ENCODE measurements at regions not wholly inside any gene's neighbourhood (a gene's known extent, or its start where the extent isn't known, plus 50 kb on each side); places are given as distances from the start of the nearest gene placed in this dataset.
A peak's percentile ranks its signal among the peaks of the same experiment; 100 is the strongest.

DNA sequence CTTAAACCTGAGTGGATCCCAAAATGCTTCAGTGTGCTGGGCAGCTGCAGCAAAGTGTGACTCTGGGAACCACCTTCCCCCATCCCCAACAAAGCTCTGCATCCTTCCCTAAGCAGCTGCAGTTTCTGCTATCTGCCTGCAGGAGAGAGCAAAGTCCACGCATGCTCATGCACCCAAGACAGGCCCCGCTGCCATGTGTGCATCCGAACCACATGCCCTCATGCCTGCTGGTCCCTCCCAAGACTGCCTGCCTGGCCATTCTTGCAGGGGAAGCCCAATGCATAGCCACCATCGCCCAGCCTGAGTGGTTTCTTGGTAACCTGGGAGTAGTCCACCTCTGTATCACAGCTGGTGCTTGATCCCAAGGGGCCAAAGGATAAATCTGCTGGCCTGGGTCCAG, 94.3 kb upstream of the OLIG3 start:
- TF ChIP-seq CTCF (conservative IDR thresholded peaks at IDR 0.05; ENCODE audit: low read length) = no peak
- no peak for DNase-seq (ENCODE audit: low read depth)
- no peak overlapping the region for H3K4me3 ChIP-seq (ENCODE audit: low read length)

GRCh38 chr6:137589067-137589848, 95.1 kb upstream of the OLIG3 start:
- DNase-seq (ENCODE audit: low read depth) = peak; percentile 16
- no peak overlapping the region for H3K4me3 ChIP-seq (ENCODE audit: low read length)
- peak; percentile 19 for TF ChIP-seq CTCF (conservative IDR thresholded peaks at IDR 0.05; ENCODE audit: low read length)

DNA sequence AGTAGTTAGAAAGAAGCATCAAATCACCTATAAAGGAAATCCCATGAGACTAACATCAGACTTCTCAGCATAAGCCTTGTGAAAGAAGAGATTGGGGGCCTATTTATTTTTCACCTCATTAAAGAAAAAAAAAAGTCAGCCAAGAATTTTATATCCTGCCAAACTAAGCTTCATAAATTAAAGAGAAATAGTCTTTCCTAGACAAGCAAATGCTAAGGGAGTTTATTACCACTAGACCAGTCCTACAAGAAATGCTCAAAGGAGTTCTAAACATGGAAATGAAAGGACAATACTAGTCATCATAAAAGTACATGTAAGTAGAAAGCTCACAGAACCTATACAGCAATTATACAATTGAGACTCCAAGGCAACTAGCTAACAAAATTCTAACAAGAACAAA, 96.5 kb upstream of the OLIG3 start:
- TF ChIP-seq CTCF (conservative IDR thresholded peaks at IDR 0.05; ENCODE audit: low read length) = no peak
- no peak overlapping the region for H3K4me3 ChIP-seq (ENCODE audit: low read length)
- DNase-seq (ENCODE audit: low read depth) = no peak

DNA sequence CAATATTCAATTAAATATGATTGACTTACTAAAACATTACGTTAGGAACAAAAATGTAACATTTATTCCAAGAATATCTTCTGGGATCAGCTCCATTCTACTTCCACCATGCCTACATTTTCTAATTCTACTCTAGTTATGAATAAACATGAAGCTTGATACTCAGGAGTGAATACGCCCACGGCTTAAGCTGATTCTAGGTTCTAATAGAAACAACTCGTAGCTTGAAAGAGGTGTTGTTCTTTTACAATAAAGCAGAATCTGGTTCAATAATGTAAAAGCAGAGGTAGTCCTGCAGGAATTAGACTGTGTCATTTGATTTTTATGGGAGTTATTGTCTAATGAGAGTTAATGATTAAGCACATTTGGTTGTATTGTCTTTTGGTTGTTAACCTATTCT, 107.3 kb upstream of the OLIG3 start:
- DNase-seq (ENCODE audit: low read depth) = no peak
- TF ChIP-seq CTCF (conservative IDR thresholded peaks at IDR 0.05; ENCODE audit: low read length) = no peak

DNA sequence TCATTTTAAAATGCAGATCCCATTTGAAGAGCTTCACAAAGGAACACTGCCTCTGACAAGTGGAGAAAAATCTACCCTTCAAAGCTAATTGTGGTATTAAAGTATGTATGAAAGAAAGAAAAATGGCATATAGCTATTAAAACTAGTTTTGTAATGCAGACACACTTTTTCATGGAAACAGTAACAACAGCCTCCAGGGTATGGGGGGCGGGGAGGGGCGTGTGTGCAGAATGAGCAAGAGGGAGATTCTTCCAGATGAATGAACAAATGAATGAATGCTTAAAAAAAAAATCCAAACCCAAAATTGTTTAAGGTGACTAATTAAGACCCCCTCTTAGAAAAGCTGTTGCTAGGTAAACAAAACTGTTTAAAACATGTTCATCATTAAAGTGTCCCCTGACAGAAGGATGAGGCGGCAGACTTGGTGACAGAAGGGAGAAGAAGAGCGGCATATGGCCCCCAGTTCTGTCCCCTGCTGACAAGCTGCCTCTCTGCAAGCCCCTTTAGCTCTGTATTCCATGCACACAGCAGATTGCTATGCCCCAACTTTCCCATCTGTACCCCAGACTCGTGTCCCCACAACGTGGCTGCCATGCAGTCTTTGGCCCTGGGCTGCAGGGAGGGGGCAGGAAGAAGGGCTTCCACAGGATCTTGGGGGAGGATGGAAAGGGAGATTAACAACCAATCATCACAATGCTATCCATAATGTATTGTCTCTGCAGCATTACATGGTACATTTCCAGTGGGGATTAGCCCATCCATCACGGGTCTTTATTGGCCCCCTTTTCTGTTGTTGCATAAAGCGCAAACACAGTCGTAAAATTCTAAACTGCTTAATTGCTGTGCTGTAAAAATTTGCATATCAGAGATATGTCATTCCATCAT, 108.4 kb upstream of the OLIG3 start:
- DNase-seq (ENCODE audit: low read depth) = no peak
- H3K4me3 ChIP-seq (ENCODE audit: low read length) = no peak overlapping the region

More for the DNA sequence above, 107.3 kb upstream of the OLIG3 start:
- no peak overlapping the region for H3K4me3 ChIP-seq (ENCODE audit: low read length)

DNA sequence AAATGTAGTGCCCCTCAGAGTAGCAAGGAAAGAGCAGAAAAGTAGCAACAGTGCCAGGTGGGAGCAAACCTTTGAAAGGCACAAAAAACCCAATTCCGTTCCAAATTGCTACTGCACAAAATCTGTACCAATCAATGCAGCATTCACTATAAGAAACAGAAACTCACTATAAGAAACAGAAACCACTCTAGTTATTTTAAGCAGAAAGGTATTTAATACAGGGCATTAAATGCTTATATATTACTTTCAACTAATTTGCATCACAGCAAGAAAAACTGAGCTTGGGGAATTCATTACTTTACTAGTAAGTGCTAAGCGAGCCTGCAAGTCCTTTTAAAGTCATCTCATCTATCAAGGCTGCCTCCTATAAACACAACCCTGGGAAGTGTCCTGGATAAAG, 116.5 kb upstream of the OLIG3 start:
- no peak overlapping the region for H3K4me3 ChIP-seq (ENCODE audit: low read length)
- TF ChIP-seq CTCF (conservative IDR thresholded peaks at IDR 0.05; ENCODE audit: low read length) = no peak
- DNase-seq (ENCODE audit: low read depth) = no peak

More for the DNA sequence above, 108.4 kb upstream of the OLIG3 start:
- no peak for TF ChIP-seq CTCF (conservative IDR thresholded peaks at IDR 0.05; ENCODE audit: low read length)

Measured in AG10803 (cell line).